NT2/D1 (cell line): ENCODE measurements at regions not wholly inside any gene's neighbourhood (a gene's known extent, or its start where the extent isn't known, plus 50 kb on each side); places are given as distances from the start of the nearest gene placed in this dataset.

Experiments used
- DNase-seq: peaks from one replicate; pipeline ENCODE4 v3.0.0-alpha.2; 2011; ENCODE audit warnings: low read depth, low spot score
- H3K27me3 ChIP-seq: 2 replicates; pipeline ENCODE4 v1.6.0; 2011; ENCODE audit warnings: mild to moderate bottlenecking; ENCODE audit not compliant: insufficient read length, insufficient read depth
- H3K36me3 ChIP-seq: 2 replicates; pipeline ENCODE4 v1.6.1; 2011; ENCODE audit warnings: mild to moderate bottlenecking, low read length, mixed read lengths; ENCODE audit not compliant: insufficient read depth, insufficient read length
- H3K4me1 ChIP-seq: 2 replicates; pipeline ENCODE4 v1.5.1; 2011; ENCODE audit not compliant: insufficient read depth, insufficient read length
- H3K4me3 ChIP-seq: 2 replicates; pipeline ENCODE4 v1.5.1; 2011; ENCODE audit warnings: low read depth; ENCODE audit not compliant: insufficient read length
- H3K9ac ChIP-seq: 2 replicates; pipeline ENCODE4 v1.6.0; 2011; ENCODE audit warnings: low read depth; ENCODE audit not compliant: insufficient read length
- H3K9me3 ChIP-seq: 2 replicates; pipeline ENCODE4 v1.5.1; 2011; ENCODE audit warnings: mild to moderate bottlenecking, low read length; ENCODE audit not compliant: insufficient read depth
- SUZ12 ChIP-seq: IDR thresholded peaks from 2 replicates; pipeline ENCODE4 v1.6.1; 2011; ENCODE audit not compliant: insufficient read length, insufficient read depth; ENCODE audit errors: extremely low read depth
- YY1 ChIP-seq: IDR thresholded peaks from 2 replicates; pipeline ENCODE4 v1.6.1; 2011; ENCODE audit not compliant: insufficient read length, insufficient read depth
- ZNF274 ChIP-seq: IDR thresholded peaks from 2 replicates; pipeline ENCODE4 v1.6.1; 2011; ENCODE audit warnings: mild to moderate bottlenecking, low read depth, low read length

DNA sequence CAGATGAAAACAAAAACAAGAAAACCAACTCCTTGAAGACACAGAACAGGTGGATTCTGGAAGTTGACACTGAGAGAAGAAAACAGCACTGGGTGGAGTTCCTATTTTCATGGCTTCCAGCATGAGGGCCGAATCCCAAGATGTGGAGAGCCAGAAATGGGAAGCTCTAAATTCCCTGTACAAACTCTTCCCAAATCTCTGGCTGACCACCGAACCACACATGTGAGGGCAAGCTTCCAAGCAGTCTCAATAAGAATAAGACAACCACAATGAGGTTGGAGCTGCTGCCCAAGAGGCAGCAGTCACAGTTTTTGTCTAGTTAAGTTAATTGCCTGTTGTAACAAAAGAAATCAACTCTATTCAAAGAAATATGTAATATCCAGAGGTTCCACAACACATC is 339.3 kb upstream of the SLC30A5 start:
- Histone ChIP-seq H3K4me1 (no peaks in the 10 kb centered on the region), H3K27me3 (no peaks in the 10 kb centered on the region), H3K36me3 (no peaks in the 10 kb centered on the region), H3K9ac (no peak overlapping the region), H3K9me3 (no peaks in the 10 kb centered on the region), H3K4me3 (no peak overlapping the region)
- TF ChIP-seq YY1 (no peak), ZNF274 (no peak), SUZ12 (no peak)
- no peak for DNase-seq

DNA sequence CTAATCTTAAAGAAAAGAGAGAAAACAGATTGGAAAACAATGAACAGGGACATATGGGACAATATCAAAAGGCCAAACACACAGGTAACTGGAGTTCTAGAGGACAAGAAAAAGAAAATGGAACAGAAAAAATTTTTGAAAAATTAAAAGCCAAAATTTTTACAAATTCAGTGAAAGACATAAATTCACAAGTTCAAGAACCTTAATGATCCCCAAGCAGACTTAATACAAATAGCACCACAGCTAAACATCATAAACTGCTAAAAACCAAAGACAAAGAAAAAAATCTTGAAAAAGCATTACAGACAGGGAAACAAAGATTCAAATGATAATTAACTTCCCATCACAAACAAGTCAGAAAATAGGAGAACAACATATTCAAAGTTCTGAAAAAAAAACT is 338.5 kb upstream of the SLC30A5 start:
- H3K9ac ChIP-seq: no peak overlapping the region
- DNase-seq: no peak
- H3K4me1 ChIP-seq: no peaks in the 10 kb centered on the region
- no peaks in the 10 kb centered on the region for H3K9me3 ChIP-seq
- TF ChIP-seq ZNF274 (no peak), YY1 (no peak), SUZ12 (no peak)
- H3K4me3 ChIP-seq: no peak overlapping the region
- no peaks in the 10 kb centered on the region for H3K27me3 ChIP-seq
- no peaks in the 10 kb centered on the region for H3K36me3 ChIP-seq

DNA sequence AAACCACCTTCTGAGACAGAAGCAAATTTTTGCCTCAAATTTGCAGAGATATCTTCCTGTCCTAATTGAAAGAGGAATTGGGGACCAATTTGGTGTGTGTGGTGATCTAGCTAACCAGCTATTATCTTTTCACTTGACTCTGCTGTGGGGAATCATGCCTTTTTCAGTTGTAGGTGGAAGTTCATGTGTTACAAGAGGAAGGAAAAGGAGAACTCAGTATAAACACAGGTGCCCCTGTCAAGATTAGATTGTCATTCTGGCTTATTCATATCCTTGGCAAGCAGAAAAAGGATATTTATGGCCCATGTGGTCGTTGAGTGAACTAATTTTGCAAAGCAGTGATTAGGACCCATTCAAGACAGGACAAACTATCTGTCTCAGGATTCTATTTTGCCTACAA is 336.8 kb upstream of the SLC30A5 start:
- no peak for TF ChIP-seq ZNF274
- TF ChIP-seq YY1: no peak
- TF ChIP-seq SUZ12: no peak
- H3K9ac ChIP-seq: no peak overlapping the region
- no peaks in the 10 kb centered on the region for H3K9me3 ChIP-seq
- H3K4me1 ChIP-seq: no peaks in the 10 kb centered on the region
- no peaks in the 10 kb centered on the region for H3K36me3 ChIP-seq
- H3K27me3 ChIP-seq: no peaks in the 10 kb centered on the region
- H3K4me3 ChIP-seq: no peak overlapping the region
- no peak for DNase-seq

DNA sequence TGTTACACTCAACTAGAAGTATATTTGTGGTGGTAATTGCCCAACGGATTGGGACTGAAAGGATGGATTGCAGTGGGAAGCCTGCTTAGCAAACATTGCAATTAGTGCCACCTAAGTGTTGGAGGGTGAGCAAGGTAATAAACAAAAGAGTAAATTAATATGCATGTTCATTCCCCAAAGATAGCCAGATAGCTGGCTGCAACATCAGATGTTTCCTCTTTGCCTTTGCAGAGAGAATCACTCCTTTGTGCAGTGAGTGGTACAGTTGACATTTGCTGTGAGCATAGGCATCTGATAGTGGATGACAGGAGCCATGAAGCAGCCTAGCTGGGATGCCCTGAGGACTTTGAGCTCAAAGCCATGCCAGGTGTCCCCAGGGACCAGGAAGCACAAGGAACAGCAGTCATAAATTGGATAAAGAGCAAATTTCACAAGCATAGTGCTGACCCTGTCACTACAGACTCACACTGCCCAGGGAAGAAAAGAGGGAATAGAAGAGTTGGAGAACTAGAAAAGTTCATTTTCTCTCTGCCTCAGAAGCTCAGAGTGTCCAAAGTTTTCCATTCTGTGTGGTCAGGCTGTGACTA is 336.1 kb upstream of the SLC30A5 start:
- TF ChIP-seq YY1 (no peak), ZNF274 (no peak), SUZ12 (no peak)
- Histone ChIP-seq H3K36me3 (no peaks in the 10 kb centered on the region), H3K9ac (no peak overlapping the region), H3K27me3 (no peaks in the 10 kb centered on the region), H3K9me3 (no peaks in the 10 kb centered on the region), H3K4me3 (no peak overlapping the region), H3K4me1 (no peaks in the 10 kb centered on the region)
- DNase-seq: no peak

DNA sequence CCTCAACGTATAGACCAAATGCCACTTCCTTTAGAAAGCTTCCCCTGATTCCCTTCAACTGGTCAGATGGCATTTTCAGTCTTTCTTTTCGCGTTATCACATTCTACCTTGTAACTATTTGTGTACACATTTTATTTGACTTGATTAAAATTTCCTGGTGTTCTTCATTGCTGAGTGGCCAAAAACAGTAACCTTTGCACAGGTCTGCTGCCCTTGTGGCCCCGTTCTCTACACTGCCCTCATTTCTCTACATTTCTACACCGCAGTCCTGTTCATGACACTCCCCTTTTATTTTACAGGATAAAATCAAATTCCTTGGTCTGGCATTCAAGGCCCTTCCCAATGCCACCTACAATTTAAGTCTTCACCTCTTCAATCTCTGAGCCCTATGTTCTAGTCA is 334.2 kb upstream of the SLC30A5 start:
- Histone ChIP-seq H3K4me1 (no peaks in the 10 kb centered on the region), H3K9ac (no peak overlapping the region), H3K4me3 (no peak overlapping the region), H3K36me3 (no peaks in the 10 kb centered on the region), H3K9me3 (no peaks in the 10 kb centered on the region), H3K27me3 (no peaks in the 10 kb centered on the region)
- DNase-seq: no peak
- TF ChIP-seq YY1: no peak
- TF ChIP-seq SUZ12: no peak
- TF ChIP-seq ZNF274: no peak

DNA sequence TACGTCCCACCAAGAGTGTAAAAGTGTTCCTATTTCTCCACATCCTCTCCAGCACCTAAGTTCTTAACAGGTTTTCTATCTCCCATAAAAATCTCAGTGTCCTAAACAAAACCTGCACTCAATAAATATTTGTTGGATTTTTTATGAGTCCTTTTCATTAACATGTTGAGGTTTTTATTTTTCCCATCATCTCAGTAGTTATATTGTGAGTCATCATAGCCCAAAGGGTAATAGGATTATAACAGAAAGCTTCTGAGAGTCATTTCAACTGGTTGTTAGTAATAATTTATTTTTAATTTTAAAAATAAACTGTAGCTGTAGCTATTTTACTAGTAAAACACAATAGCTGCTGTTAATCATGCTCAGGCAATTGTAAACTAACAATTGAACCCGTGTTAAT is 331.6 kb upstream of the SLC30A5 start:
- Histone ChIP-seq H3K9ac (no peak overlapping the region), H3K4me3 (no peak overlapping the region), H3K9me3 (no peaks in the 10 kb centered on the region), H3K27me3 (no peaks in the 10 kb centered on the region), H3K36me3 (no peaks in the 10 kb centered on the region), H3K4me1 (no peaks in the 10 kb centered on the region)
- TF ChIP-seq ZNF274 (no peak), YY1 (no peak), SUZ12 (no peak)
- DNase-seq: no peak

DNA sequence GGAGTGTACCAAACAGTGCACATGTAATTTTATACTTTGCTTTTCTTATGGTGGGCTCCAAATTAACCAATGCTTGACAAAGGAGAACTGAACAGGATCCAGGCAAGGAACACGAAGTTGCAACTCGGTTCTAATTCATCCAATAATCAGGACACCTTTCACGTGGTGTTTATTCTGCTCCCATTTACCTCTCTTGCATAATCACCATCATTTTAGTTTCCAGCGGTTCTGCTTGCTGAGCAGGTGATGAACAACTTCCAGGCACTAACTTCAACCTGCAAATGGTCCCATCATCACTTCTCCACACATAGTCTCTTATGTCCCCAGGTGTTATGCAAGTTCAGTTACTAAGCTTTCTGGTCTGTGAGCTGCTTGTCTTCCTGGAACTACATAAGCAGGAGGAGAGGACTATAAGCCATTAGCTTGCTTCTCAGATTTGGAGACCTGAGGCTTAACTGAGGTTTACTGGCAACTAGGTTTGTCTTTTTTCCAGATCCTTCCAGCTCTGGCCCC is 326.8 kb upstream of the SLC30A5 start:
- no peak for TF ChIP-seq ZNF274
- TF ChIP-seq SUZ12: no peak
- TF ChIP-seq YY1: no peak
- no peaks in the 10 kb centered on the region for H3K27me3 ChIP-seq
- H3K4me3 ChIP-seq: no peak overlapping the region
- H3K36me3 ChIP-seq: no peaks in the 10 kb centered on the region
- H3K9me3 ChIP-seq: no peaks in the 10 kb centered on the region
- H3K9ac ChIP-seq: no peak overlapping the region
- H3K4me1 ChIP-seq: no peaks in the 10 kb centered on the region
- DNase-seq: no peak

DNA sequence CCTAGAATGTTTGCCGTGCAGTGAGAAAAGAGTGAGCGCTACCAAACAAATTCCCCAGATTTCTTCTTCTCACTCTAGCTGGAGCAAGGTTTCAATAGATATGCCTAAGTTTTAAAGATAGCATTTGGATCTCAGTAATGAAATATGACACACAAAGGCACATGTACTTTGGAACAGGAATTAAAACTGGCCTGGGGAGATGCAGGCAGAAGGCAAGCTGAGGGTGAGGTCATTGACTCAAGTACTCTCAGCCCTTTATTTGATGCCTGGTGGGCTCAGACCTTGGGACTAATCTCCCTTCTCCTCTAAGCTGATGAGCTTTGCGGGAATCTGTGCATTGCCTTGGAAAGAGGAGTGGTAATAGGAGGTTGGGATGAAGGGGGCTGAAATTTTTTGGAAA is 323.3 kb upstream of the SLC30A5 start:
- Histone ChIP-seq H3K9me3 (no peaks in the 10 kb centered on the region), H3K4me3 (no peak overlapping the region), H3K36me3 (no peaks in the 10 kb centered on the region), H3K9ac (no peak overlapping the region), H3K4me1 (no peaks in the 10 kb centered on the region), H3K27me3 (no peaks in the 10 kb centered on the region)
- TF ChIP-seq SUZ12: no peak
- TF ChIP-seq YY1: no peak
- TF ChIP-seq ZNF274: no peak
- no peak for DNase-seq

DNA sequence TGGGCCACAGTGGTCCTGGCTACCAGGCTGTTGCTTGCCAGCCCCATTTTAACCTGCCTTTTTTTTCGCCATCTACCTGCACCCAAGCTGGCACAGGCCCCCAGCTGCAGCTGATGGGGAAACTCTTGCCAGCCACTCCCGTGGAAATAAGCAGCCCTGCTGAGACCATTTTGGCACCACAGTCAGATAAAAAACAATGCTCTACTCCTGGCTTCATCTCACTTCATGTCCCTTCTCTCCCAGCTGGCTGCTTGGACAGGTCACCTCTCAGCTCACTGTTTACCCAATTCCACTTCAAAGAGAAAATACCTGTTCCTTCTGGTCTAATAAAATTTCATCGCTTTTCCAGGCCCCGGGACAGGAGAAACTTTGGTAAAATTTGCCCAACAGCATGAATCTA is 322.6 kb upstream of the SLC30A5 start:
- no peak for TF ChIP-seq YY1
- TF ChIP-seq SUZ12: no peak
- TF ChIP-seq ZNF274: no peak
- Histone ChIP-seq H3K9me3 (no peaks in the 10 kb centered on the region), H3K27me3 (no peaks in the 10 kb centered on the region), H3K9ac (no peak overlapping the region), H3K4me1 (no peaks in the 10 kb centered on the region), H3K36me3 (no peaks in the 10 kb centered on the region), H3K4me3 (no peak overlapping the region)
- DNase-seq: no peak
